ENCODE measurements at regions not wholly inside any gene's neighbourhood (a gene's known extent, or its start where the extent isn't known, plus 50 kb on each side); places are given as distances from the start of the nearest gene placed in this dataset.
A peak's percentile ranks its signal among the peaks of the same experiment; 100 is the strongest.

DNA sequence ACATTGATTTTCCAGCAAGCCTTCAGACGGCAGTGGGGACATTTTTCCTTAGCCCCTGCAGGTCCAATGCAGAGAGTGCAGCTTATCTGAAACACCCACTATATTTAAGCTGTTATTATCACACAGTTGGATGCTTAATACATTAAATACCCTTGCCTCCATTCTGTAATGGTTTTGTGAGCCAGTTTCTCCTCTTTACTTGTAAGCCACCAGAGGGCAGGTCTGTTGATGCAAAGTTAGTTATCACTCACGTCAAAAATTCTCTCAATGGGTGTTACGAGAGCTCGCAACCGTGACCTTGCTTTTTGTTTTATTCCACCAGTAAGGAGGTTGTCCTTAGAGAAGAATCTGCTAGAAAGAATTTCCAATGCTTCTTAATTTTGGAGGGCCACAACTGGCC is 189.8 kb downstream of the INSIG2 start:
- FAIRE-seq (no peak), ATAC-seq (no peak), DNase-seq (ENCODE audit: low read depth in 1 of 2, low spot score in 1 of 2) (peak in 1 of 2 experiments; percentile 3)
- ChIA-PET POLR2A (no interaction called here), CTCF (no interaction called here)
- no peak overlapping the region for H3K4me2 ChIP-seq
- TF ChIP-seq EHF (CRISPR knock-in tag; IDR thresholded peaks at IDR 0.05) (no peak), FOXS1 (CRISPR knock-in tag; IDR thresholded peaks at IDR 0.05) (no peak), GATA3 (IDR thresholded peaks at IDR 0.05; ENCODE audit: borderline replicate concordance) (no peak), RFX5 (IDR thresholded peaks at IDR 0.05) (no peak), ZNF302 (CRISPR knock-in tag; IDR thresholded peaks at IDR 0.05) (no peak), POLR2A (IDR thresholded peaks at IDR 0.05; ENCODE audit: low read length) (no peak)
- 63% methylated on average over 5 of the region's 5 CpGs for WGBS (ENCODE audit: missing lambda C conversion rate)
- no peaks in the 10 kb centered on the region for H3K9me3 ChIP-seq
- no peak overlapping the region for H3K4me3 ChIP-seq
- H3K27ac ChIP-seq: no peak overlapping the region
- no peaks in the 10 kb centered on the region for H3K4me1 ChIP-seq

DNA sequence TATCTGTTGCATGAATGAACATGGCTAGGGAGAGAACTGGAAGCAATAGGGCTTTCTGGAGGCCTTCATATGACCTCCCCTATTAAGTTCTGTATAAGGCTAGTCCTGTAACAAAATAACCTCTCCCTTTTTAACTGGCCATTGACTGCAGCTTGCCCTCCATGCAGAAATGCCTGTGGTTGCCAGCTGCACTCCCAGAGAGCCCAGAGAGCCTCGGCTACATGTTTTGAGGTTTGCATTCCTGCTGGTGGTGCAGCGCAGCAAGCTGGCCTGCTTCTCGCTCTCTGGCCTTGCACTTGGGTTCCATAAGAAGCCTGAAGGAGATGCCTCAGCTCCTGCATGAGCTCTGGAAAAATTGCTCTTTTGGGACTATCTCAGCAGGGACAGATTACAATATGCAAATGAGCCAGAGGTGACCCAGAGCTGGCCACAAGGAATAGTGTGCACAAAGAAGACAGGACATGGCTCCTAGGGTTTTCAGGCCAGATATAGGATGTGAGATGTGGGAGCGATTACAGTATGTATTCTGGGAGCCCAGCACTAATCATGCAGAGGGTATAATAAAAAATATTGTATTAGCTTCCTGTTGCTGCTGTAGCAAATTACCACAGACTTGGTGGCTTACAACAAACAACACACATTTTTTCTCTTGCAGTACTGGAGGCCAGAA is 186.7 kb downstream of the INSIG2 start:
- ChIA-PET CTCF (no interaction called here), POLR2A (no interaction called here)
- no peak for DNase-seq (ENCODE audit: low read depth in 1 of 2, low spot score in 1 of 2)
- WGBS (ENCODE audit: missing lambda C conversion rate): 53% methylated on average over 4 of the region's 4 CpGs
- Histone ChIP-seq H3K9me3 (no peaks in the 10 kb centered on the region), H3K4me2 (no peak overlapping the region), H3K4me3 (no peak overlapping the region), H3K27ac (no peak overlapping the region), H3K4me1 (no peaks in the 10 kb centered on the region)
- no peak for ATAC-seq
- no peak for FAIRE-seq
- no peak for TF ChIP-seq RFX5 (IDR thresholded peaks at IDR 0.05)
- TF ChIP-seq NPAS2 (CRISPR knock-in tag; IDR thresholded peaks at IDR 0.05; ENCODE audit: borderline replicate concordance): no peak
- TF ChIP-seq ZSCAN20 (CRISPR knock-in tag; IDR thresholded peaks at IDR 0.05): no peak

DNA sequence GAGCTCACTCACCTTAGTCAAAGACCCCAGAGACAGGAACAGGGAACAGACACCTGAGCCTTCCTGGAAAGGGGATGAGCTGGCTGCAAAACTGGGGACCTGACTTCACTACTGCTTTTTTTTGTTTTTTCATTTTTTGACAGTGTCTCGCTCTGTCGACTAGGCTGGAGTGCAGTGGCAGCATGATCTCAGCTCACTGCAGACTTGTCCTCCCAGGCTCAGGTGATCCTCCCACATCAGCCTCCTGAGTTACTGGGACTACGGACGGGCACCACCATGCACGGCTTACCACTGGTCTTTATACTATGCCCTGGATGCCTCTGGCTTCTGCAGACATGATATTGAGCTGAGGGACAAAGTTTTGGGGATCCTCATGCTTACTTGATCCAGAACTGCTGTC is 184.1 kb downstream of the INSIG2 start:
- TF ChIP-seq, protein P1, sequence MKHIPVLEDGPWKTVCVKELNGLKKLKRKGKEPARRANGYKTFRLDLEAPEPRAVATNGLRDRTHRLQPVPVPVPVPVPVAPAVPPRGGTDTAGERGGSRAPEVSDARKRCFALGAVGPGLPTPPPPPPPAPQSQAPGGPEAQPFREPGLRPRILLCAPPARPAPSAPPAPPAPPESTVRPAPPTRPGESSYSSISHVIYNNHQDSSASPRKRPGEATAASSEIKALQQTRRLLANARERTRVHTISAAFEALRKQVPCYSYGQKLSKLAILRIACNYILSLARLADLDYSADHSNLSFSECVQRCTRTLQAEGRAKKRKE (CRISPR knock-in tag; IDR thresholded peaks at IDR 0.05; ENCODE audit: low read depth): no peak
- no peak for TF ChIP-seq FOSL2 (IDR thresholded peaks at IDR 0.05)
- no peak for TF ChIP-seq FOSL2 (CRISPR knock-in tag; IDR thresholded peaks at IDR 0.05)
- TF ChIP-seq CHD4 (IDR thresholded peaks at IDR 0.05; ENCODE audit: borderline replicate concordance): no peak
- TF ChIP-seq JUNB (IDR thresholded peaks at IDR 0.05): no peak
- no peak for TF ChIP-seq RNF2 (IDR thresholded peaks at IDR 0.05; ENCODE audit: borderline replicate concordance, low read depth)
- TF ChIP-seq EHF (CRISPR knock-in tag; IDR thresholded peaks at IDR 0.05): no peak
- TF ChIP-seq RFX5 (IDR thresholded peaks at IDR 0.05): no peak
- TF ChIP-seq HEYL (CRISPR knock-in tag; IDR thresholded peaks at IDR 0.05): no peak
- no peak for TF ChIP-seq FOXS1 (CRISPR knock-in tag; IDR thresholded peaks at IDR 0.05)
- Histone ChIP-seq H3K27ac (no peak overlapping the region), H3K4me1 (no peaks in the 10 kb centered on the region), H3K9me3 (no peaks in the 10 kb centered on the region), H3K4me3 (no peak overlapping the region), H3K4me2 (no peak overlapping the region)
- DNase-seq (ENCODE audit: low read depth in 1 of 2, low spot score in 1 of 2) (no peak), FAIRE-seq (no peak), ATAC-seq (no peak)
- ChIA-PET CTCF (no interaction called here), POLR2A (no interaction called here)
- WGBS (ENCODE audit: missing lambda C conversion rate): 4% methylated on average over 5 of the region's 5 CpGs

DNA sequence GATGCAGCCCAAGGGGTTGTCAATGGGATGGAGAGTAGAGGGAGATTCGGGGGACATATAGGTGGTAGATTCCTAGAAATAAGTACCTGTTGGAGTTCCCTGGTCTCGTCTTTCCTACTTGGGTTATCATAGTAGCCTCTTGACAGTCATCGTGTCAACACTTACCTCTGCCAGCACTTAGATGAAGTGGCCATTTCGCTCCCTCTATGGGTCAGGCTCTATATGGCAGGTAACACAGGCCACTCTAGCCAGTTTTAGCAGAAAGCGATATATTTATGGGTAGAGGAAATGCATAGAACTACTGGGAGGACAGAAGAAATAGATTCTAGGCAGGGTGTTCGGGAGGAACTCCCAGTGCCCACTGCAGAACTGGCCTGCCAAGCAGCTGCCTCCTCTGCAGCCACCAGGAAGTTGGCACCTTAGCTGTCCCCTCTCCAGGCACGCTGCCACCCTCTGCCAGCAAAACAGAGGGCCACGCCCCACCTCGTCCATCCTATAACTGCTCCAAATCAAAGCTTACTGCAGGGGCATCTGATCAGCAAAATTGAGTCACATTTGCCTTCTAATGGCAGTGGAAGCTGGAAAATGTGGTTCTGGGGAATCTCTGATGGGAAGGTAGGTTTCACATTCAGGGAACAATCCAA is 181.3 kb downstream of the INSIG2 start:
- Histone ChIP-seq H3K27ac (no peak overlapping the region), H3K4me3 (no peak overlapping the region), H3K9me3 (no peaks in the 10 kb centered on the region), H3K4me2 (no peak overlapping the region), H3K4me1 (no peaks in the 10 kb centered on the region)
- DNase-seq (ENCODE audit: low read depth in 1 of 2, low spot score in 1 of 2): peak in 1 of 2 experiments; percentile 12
- ChIA-PET POLR2A (no interaction called here), CTCF (interaction anchor here (0.7 to 1.6 kb wide), 3 partner anchors 33 to 595 kb away, joined by 3 read pairs; no protein-coding TSS in a partner anchor)
- FAIRE-seq: no peak
- TF ChIP-seq EHMT2 (IDR thresholded peaks at IDR 0.05; ENCODE audit: low read depth) (no peak), BHLHE40 (IDR thresholded peaks at IDR 0.05; ENCODE audit: low read depth, low read length) (no peak), SREBF2 (IDR thresholded peaks at IDR 0.05) (no peak), MYC (IDR thresholded peaks at IDR 0.05; ENCODE audit: borderline replicate concordance, low read length) (no peak), RNF2 (IDR thresholded peaks at IDR 0.05; ENCODE audit: borderline replicate concordance, low read depth) (no peak), HOXB13 (CRISPR knock-in tag; IDR thresholded peaks at IDR 0.05; ENCODE audit: low read depth) (no peak), ESRRA (IDR thresholded peaks at IDR 0.05; ENCODE audit: borderline replicate concordance, low read length) (no peak)
- TF ChIP-seq, protein P2, sequence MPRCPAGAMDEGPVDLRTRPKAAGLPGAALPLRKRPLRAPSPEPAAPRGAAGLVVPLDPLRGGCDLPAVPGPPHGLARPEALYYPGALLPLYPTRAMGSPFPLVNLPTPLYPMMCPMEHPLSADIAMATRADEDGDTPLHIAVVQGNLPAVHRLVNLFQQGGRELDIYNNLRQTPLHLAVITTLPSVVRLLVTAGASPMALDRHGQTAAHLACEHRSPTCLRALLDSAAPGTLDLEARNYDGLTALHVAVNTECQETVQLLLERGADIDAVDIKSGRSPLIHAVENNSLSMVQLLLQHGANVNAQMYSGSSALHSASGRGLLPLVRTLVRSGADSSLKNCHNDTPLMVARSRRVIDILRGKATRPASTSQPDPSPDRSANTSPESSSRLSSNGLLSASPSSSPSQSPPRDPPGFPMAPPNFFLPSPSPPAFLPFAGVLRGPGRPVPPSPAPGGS (IDR thresholded peaks at IDR 0.05): no peak
- peak; percentile 70 to 85; a peak in 4 of 6 replicates for ATAC-seq
- 20% methylated on average over 8 of the region's 9 CpGs for WGBS (ENCODE audit: missing lambda C conversion rate)
